OCI-LY7 (cell line): ENCODE measurements at regions not wholly inside any gene's neighbourhood (a gene's known extent, or its start where the extent isn't known, plus 50 kb on each side); places are given as distances from the start of the nearest gene placed in this dataset. TPM values are rescaled to one million over a fixed set of nuclear protein-coding genes. Genes with fewer than 3 reads are reported as not detected.

Source experiments
- BruUV-seq: library from RNA; stranded (reverse); fragments of 400-500 nt; replicated peaks from 2 replicates; lab custom pipeline; 2021; lab: Mats Ljungman, UMichigan
- CTCF ChIA-PET: fragments of 300-600 bp; sonication (Branson Sonifier 250); formaldehyde crosslinking; loops from one replicate; lab custom pipeline; 2022; ENCODE audit warnings: antibody characterized with exemption; ENCODE audit not compliant: unreplicated experiment; lab: Charles Lee
- POLR2A ChIA-PET: fragments of 300-600 bp; sonication (Branson Sonifier 250); formaldehyde crosslinking; loops from one replicate; lab custom pipeline; 2022; ENCODE audit warnings: antibody characterized with exemption; lab: Charles Lee
- DNase-seq: peaks from one replicate; pipeline ENCODE4 v3.0.0-alpha.2; 2015; ENCODE audit warnings: low spot score
- H2AFZ ChIP-seq: fragments of 200-600 bp; sonication (generic), shearing (Covaris generic); 2 replicates; pipeline ENCODE4 v1.6.1; 2014; ENCODE audit warnings: mild to moderate bottlenecking, antibody characterized with exemption, low read length, moderate library complexity
- H3K27ac ChIP-seq: fragments of 200-600 bp; sonication (generic); 2 replicates; pipeline ENCODE4 v1.5.1; 2014; ENCODE audit warnings: mixed run types, low read depth, mild to moderate bottlenecking, moderate library complexity, low read length, inconsistent platforms; ENCODE audit not compliant: poor library complexity, severe bottlenecking
- H3K36me3 ChIP-seq: fragments of 200-600 bp; sonication (generic); 2 replicates; pipeline ENCODE4 v1.6.1; 2014; ENCODE audit warnings: mild to moderate bottlenecking, antibody characterized with exemption, low read length, moderate library complexity, mixed read lengths; ENCODE audit not compliant: insufficient read depth
- H3K4me1 ChIP-seq: fragments of 200-600 bp; sonication (generic); 2 replicates; pipeline ENCODE4 v1.5.1; 2014; ENCODE audit warnings: mild to moderate bottlenecking, low read length; ENCODE audit not compliant: insufficient read depth, poor library complexity, severe bottlenecking
- H3K4me2 ChIP-seq: fragments of 200-600 bp; sonication (generic); 2 replicates; pipeline ENCODE4 v1.6.1; 2014; ENCODE audit warnings: mild to moderate bottlenecking, low read length
- H3K4me3 ChIP-seq: fragments of 200-600 bp; sonication (generic); 2 replicates; pipeline ENCODE4 v1.5.1; 2014; ENCODE audit warnings: mild to moderate bottlenecking, low read depth, low read length; ENCODE audit not compliant: poor library complexity, severe bottlenecking
- H3K79me2 ChIP-seq: fragments of 200-600 bp; sonication (generic); 2 replicates; pipeline ENCODE4 v1.6.1; 2016; ENCODE audit warnings: low read depth, mild to moderate bottlenecking, low read length, moderate library complexity, mixed read lengths; ENCODE audit not compliant: insufficient read depth
- H3K9me2 ChIP-seq: fragments of 200-600 bp; sonication (generic); 2 replicates; pipeline ENCODE4 v1.6.1; 2016; ENCODE audit warnings: mild to moderate bottlenecking, low read length, mixed read lengths; ENCODE audit not compliant: insufficient read depth
- H3K9me3 ChIP-seq: fragments of 200-600 bp; sonication (generic); 2 replicates; pipeline ENCODE4 v1.6.1; 2014; ENCODE audit warnings: mild to moderate bottlenecking, mixed run types, low read length, mixed read lengths
- H4K20me1 ChIP-seq: fragments of 200-600 bp; sonication (generic); 2 replicates; pipeline ENCODE4 v1.6.1; 2014; ENCODE audit warnings: mild to moderate bottlenecking, antibody characterized with exemption, low read length, moderate library complexity, mixed read lengths; ENCODE audit not compliant: insufficient read depth
- EZH2phosphoT487 ChIP-seq: fragments of 200-600 bp; sonication (generic); IDR thresholded peaks from 2 replicates; pipeline ENCODE4 v1.6.1; 2018; ENCODE audit warnings: low read depth, borderline replicate concordance, mild to moderate bottlenecking, mixed run types, antibody characterized with exemption, low read length, moderate library complexity, mixed read lengths
- intact Hi-C: fragments of 100-400 bp; cut with micrococcal nuclease; formaldehyde crosslinking; loops from one replicate; pipeline ENCODE4 v1.10.0; 2022; ENCODE audit not compliant: unreplicated experiment
- small RNA-seq: library from RNA; depleted of rRNA; stranded (forward); fragments of <200 nt; gene quantifications from one replicate; pipeline ENCODE3, GENCODE V24; 2014
- TF ChIP-seq, protein P1 (sequence below): fragments of 200-600 bp; sonication (generic); conservative IDR thresholded peaks from 2 replicates; pipeline ENCODE4 v1.5.1; 2014; ENCODE audit warnings: mild to moderate bottlenecking, antibody characterized with exemption, low read length, moderate library complexity, mixed read lengths

DNA sequence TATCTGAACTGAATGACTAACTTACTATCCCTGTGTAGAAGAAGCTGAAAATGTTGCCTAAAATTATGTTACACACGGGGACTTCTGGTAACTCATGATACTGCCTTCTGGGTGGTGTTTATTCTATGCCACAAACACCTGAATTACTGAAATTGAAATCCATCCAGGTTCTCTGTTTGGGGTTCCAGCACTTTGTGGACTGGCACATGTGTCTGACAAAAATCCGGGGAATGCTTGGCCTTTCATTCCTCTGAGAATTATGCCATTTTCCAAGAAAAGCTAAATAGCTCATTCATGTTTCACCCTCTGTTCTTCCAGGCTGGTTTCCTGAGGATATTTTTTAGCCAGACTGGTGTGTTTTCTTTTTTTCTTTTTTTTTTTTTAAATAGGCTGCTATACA, 59.5 kb upstream of the POU3F3 start:
- Histone ChIP-seq H4K20me1 (no peaks in the 10 kb centered on the region), H3K4me2 (no peak overlapping the region), H3K9me3 (no peaks in the 10 kb centered on the region), H3K4me1 (no peaks in the 10 kb centered on the region), H2AFZ (no peak overlapping the region), H3K36me3 (no peaks in the 10 kb centered on the region), H3K4me3 (no peak overlapping the region), H3K79me2 (no peaks in the 10 kb centered on the region), H3K9me2 (no peaks in the 10 kb centered on the region), H3K27ac (no peak overlapping the region)
- POLR2A ChIA-PET, result interaction anchor here (0.6 kb wide), 1 partner anchor 43 kb away, joined by 3 read pairs; no protein-coding TSS in a partner anchor
- CTCF ChIA-PET, result no interaction called here
- no TSS peak for BruUV-seq
- DNase-seq, result no peak
- no peak for TF ChIP-seq EZH2phosphoT487
- TF ChIP-seq, protein P1, sequence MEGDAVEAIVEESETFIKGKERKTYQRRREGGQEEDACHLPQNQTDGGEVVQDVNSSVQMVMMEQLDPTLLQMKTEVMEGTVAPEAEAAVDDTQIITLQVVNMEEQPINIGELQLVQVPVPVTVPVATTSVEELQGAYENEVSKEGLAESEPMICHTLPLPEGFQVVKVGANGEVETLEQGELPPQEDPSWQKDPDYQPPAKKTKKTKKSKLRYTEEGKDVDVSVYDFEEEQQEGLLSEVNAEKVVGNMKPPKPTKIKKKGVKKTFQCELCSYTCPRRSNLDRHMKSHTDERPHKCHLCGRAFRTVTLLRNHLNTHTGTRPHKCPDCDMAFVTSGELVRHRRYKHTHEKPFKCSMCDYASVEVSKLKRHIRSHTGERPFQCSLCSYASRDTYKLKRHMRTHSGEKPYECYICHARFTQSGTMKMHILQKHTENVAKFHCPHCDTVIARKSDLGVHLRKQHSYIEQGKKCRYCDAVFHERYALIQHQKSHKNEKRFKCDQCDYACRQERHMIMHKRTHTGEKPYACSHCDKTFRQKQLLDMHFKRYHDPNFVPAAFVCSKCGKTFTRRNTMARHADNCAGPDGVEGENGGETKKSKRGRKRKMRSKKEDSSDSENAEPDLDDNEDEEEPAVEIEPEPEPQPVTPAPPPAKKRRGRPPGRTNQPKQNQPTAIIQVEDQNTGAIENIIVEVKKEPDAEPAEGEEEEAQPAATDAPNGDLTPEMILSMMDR, result no peak
- intact Hi-C loops, result no loop called here

Small RNAs in the stretch of these regions (small RNA-seq; reads per million reads assigned to genes)
- gene RF00139 (not detected), gene RF02091 (not detected)
